HepG2 (cell line): ENCODE measurements at regions not wholly inside any gene's neighbourhood (a gene's known extent, or its start where the extent isn't known, plus 50 kb on each side); places are given as distances from the start of the nearest gene placed in this dataset.

ENCODE experiments used
- POLR2AphosphoS2 ChIP-seq: IDR thresholded peaks from 2 replicates; pipeline ENCODE4 v1.6.1; 2011; ENCODE audit warnings: low read depth, low read length, improper control_type of control experiment
- POLR2AphosphoS5 ChIP-seq: IDR thresholded peaks from 2 replicates; pipeline ENCODE4 v1.6.1; 2012; ENCODE audit warnings: low read depth, low read length
- SIN3A ChIP-seq: IDR thresholded peaks from 2 replicates; pipeline ENCODE4 v1.6.1; 2011; ENCODE audit warnings: low read depth, mild to moderate bottlenecking, control low read depth, low read length, borderline replicate concordance
- SMAD1 ChIP-seq: sonication (generic); formaldehyde crosslinking; IDR thresholded peaks from 2 replicates; pipeline ENCODE4 v1.4.0; 2020; ENCODE audit warnings: missing genetic modification reagents, low read depth, mild to moderate bottlenecking, borderline replicate concordance
- TF ChIP-seq, protein P1 (sequence below): conservative IDR thresholded peaks from 2 replicates; pipeline ENCODE4 v1.6.1; 2018; ENCODE audit warnings: missing genetic modification reagents

DNA sequence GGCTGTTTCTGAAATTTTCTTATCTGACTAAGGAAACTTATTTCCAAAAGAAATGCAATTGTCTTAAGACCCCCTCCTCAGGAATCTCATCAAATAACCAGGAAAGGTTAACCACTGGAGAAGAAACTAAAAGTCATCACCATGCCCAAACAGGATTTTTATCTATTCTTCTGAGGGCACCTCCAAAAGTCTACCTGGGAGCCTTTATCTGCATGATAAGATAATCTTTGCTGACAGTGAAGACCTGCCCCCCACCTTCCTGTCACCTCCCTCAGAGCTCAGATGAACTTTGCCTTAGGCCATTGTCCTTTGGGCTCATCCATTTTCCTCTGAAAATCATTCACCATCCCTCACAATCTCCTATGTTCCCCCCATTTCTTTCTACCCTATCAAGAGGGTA is 137.3 kb upstream of the SMAD3 start:
- TF ChIP-seq POLR2AphosphoS5 (no peak), SIN3A (no peak), POLR2AphosphoS2 (no peak), SMAD1 (CRISPR knock-in tag) (no peak)
- TF ChIP-seq, protein P1, sequence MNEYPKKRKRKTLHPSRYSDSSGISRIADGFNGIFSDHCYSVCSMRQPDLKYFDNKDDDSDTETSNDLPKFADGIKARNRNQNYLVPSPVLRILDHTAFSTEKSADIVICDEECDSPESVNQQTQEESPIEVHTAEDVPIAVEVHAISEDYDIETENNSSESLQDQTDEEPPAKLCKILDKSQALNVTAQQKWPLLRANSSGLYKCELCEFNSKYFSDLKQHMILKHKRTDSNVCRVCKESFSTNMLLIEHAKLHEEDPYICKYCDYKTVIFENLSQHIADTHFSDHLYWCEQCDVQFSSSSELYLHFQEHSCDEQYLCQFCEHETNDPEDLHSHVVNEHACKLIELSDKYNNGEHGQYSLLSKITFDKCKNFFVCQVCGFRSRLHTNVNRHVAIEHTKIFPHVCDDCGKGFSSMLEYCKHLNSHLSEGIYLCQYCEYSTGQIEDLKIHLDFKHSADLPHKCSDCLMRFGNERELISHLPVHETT (CRISPR knock-in tag): no peak
